ENCODE measurements at regions not wholly inside any gene's neighbourhood (a gene's known extent, or its start where the extent isn't known, plus 50 kb on each side); places are given as distances from the start of the nearest gene placed in this dataset.

DNA sequence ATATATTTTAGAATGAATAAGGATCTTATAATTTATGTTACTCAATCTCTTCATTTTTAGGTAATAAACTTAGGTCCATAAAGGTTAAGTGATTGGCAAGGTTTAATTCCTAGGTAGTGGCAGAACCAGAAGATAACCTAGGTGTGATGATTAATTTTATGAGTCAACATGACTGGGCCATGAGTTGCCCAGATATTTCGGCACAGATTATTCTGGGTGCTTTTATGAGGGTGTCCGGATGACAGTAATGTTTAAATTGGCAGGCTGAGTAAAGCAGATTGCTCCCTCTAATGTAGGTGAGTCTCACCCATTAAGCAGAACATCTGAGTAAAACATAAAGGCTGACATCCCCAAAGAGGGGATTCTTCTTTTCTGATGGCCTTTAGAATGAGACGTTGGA is 1349.3 kb upstream of the CELF2 start:
- no peak overlapping the region for H3K4me3 ChIP-seq
- intact Hi-C loops (cut with DNase I, micrococcal nuclease): no loop called here
- no peaks in the 10 kb centered on the region for H3K4me1 ChIP-seq (ENCODE audit: low read depth)
- TF ChIP-seq, protein P1, sequence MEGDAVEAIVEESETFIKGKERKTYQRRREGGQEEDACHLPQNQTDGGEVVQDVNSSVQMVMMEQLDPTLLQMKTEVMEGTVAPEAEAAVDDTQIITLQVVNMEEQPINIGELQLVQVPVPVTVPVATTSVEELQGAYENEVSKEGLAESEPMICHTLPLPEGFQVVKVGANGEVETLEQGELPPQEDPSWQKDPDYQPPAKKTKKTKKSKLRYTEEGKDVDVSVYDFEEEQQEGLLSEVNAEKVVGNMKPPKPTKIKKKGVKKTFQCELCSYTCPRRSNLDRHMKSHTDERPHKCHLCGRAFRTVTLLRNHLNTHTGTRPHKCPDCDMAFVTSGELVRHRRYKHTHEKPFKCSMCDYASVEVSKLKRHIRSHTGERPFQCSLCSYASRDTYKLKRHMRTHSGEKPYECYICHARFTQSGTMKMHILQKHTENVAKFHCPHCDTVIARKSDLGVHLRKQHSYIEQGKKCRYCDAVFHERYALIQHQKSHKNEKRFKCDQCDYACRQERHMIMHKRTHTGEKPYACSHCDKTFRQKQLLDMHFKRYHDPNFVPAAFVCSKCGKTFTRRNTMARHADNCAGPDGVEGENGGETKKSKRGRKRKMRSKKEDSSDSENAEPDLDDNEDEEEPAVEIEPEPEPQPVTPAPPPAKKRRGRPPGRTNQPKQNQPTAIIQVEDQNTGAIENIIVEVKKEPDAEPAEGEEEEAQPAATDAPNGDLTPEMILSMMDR (IDR thresholded peaks at IDR 0.05): no peak
- no peaks in the 10 kb centered on the region for H3K9me3 ChIP-seq
- H3K36me3 ChIP-seq (ENCODE audit: low read depth): no peaks in the 10 kb centered on the region
- no peak for DNase-seq
- ATAC-seq: no peak

DNA sequence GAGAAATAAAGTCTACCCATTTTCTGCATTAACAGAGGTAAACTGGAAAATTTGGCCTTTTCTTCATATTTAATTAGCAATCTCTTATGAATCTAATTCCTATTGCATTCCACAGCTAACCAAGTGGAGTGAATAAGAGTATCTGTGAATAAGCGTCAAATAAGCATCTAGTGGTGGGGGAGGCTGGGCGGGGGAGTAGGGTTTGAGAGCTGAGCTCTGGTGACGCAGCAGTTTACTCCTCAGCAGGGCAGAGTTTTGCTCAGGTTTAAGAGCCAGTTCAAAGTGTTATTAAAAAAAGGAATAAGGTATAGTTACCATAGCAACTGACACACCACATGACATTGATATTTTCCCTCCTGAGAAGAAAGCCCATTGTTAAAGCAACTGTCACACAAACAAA is 1346.8 kb upstream of the CELF2 start:
- Histone ChIP-seq H3K4me3 (no peak overlapping the region), H3K9me3 (no peaks in the 10 kb centered on the region), H3K36me3 (ENCODE audit: low read depth) (no peaks in the 10 kb centered on the region), H3K4me1 (ENCODE audit: low read depth) (no peaks in the 10 kb centered on the region)
- ATAC-seq: no peak
- intact Hi-C loops (cut with DNase I, micrococcal nuclease): no loop called here
- TF ChIP-seq, protein P1 (IDR thresholded peaks at IDR 0.05): no peak
- DNase-seq: no peak

DNA sequence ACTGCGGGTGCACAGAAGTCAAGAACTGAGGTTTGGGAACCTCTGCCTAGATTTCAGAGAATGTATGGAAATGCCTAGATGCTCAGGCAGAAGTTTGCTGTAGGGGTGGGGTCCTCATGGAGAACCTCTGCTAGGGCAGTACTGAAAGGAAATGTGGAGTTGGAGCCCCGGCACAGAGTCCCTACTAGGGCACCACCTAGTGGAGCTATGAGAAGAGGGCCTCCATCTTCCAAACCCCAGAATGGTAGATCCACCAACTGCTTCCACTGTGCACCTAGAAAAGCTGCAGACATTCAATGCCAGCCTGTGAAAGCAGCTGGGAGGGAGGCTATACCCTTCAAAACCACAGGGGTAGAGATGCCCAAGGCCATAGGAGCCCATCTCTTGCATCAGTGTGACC is 1336.0 kb upstream of the CELF2 start:
- DNase-seq (no peak), ATAC-seq (no peak)
- TF ChIP-seq, protein P1 (IDR thresholded peaks at IDR 0.05): no peak
- Histone ChIP-seq H3K4me3 (no peak overlapping the region), H3K4me1 (ENCODE audit: low read depth) (no peaks in the 10 kb centered on the region), H3K36me3 (ENCODE audit: low read depth) (no peaks in the 10 kb centered on the region), H3K9me3 (peaks cover 6% of the 10 kb centered on the region)
- intact Hi-C loops (cut with DNase I, micrococcal nuclease): no loop called here

DNA sequence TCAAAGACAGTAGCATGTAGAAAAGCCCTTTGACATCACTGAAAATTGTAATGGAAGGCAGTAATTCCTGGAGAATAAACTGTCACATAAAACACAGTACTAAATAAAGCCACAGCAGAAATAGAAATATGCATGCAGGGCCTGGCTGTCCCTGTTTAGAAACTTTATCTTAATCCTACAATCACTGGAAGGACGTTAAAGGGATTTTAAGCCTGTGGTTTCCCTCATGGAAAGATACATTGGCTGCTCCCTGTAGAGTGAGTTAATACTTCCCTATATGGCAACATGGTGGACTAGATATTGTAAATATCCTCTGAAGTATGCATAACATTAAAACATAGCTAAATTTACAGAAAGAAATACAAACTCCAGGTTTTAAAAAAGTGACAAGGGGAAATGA is 1334.9 kb upstream of the CELF2 start:
- DNase-seq: no peak
- intact Hi-C loops (cut with DNase I, micrococcal nuclease): no loop called here
- TF ChIP-seq, protein P1 (IDR thresholded peaks at IDR 0.05): no peak

DNA sequence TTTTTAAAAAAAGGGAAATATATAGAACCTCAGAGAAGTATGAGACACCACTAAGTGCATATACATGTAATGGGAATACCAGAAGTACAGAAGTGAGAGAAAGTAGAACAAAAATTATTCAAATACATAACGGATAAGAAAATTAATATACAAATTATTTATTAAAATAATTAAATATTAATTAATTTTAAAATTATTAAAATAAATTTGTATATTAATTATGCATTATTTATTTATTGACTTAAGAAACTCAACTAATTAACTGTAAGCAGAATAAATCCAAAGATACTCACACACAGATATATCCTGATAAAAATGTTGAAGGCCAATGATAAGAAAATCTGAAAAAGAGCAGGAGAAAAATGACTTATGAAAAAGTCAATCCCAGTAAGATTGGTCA is 1333.5 kb upstream of the CELF2 start:
- intact Hi-C loops (cut with DNase I, micrococcal nuclease): no loop called here
- H3K4me3 ChIP-seq: no peak overlapping the region
- no peaks in the 10 kb centered on the region for H3K36me3 ChIP-seq (ENCODE audit: low read depth)
- DNase-seq: no peak
- TF ChIP-seq, protein P1 (IDR thresholded peaks at IDR 0.05): no peak
- no peaks in the 10 kb centered on the region for H3K4me1 ChIP-seq (ENCODE audit: low read depth)
- no peak for ATAC-seq
- H3K9me3 ChIP-seq: peaks cover 6% of the 10 kb centered on the region

More for the DNA sequence above, 1334.9 kb upstream of the CELF2 start:
- ATAC-seq: no peak
- Histone ChIP-seq H3K4me3 (no peak overlapping the region), H3K36me3 (ENCODE audit: low read depth) (no peaks in the 10 kb centered on the region), H3K9me3 (peaks cover 6% of the 10 kb centered on the region), H3K4me1 (ENCODE audit: low read depth) (no peaks in the 10 kb centered on the region)

DNA sequence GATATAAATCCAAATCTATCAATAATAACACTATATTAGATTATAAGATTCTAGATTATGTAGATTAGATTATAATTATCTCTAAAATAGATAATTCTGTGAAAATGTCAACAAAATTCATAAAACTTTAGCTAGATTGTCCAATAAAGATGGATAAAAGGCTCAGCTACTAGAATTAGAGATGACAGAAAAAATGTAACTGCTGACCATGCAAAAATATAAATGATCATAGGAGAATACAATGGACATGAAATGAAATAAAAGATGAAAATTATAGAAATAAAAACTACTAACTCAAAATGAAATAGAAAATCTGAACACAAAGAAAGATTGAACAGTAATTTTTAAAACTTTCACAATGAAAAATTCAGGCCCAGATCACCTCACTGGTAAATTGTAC is 1332.1 kb upstream of the CELF2 start:
- ATAC-seq: no peak
- Histone ChIP-seq H3K4me1 (ENCODE audit: low read depth) (no peaks in the 10 kb centered on the region), H3K36me3 (ENCODE audit: low read depth) (no peaks in the 10 kb centered on the region), H3K9me3 (peaks cover 6% of the 10 kb centered on the region), H3K4me3 (no peak overlapping the region)
- DNase-seq: no peak
- TF ChIP-seq, protein P1 (IDR thresholded peaks at IDR 0.05): no peak
- intact Hi-C loops (cut with DNase I, micrococcal nuclease): no loop called here

Measured in mucosa of descending colon (tissue), 3 donors.